ENCODE measurements at regions not wholly inside any gene's neighbourhood (a gene's known extent, or its start where the extent isn't known, plus 50 kb on each side); places are given as distances from the start of the nearest gene placed in this dataset.

DNA sequence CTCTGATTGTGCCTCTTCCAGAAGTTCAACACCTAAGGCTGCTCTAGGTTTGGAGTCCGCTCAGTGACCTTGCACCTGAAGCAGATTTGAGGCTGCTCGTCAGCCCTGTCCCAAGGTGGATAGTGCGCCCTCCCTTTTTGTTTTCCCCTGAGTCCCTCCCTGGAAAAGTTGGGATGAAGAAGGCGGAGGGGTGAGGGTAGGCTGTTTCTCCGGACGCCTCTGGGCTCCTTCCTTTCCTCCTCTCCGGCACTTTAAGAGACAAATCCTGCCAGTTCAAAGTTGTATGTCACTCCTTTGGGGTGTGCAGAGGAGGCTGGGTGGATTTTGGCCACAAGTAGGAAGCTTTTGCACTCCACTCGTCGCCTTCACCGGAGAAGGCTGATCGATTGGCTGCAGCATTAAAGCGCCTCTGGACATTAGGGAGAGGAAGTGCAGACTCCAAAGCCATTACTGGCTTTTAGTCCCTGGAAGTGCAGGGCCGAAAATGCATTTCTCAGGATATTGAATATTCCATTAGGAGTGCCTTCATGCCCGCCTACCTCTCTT lies 81.9 kb upstream of the PRKG1 start:
- TF ChIP-seq, protein P1, sequence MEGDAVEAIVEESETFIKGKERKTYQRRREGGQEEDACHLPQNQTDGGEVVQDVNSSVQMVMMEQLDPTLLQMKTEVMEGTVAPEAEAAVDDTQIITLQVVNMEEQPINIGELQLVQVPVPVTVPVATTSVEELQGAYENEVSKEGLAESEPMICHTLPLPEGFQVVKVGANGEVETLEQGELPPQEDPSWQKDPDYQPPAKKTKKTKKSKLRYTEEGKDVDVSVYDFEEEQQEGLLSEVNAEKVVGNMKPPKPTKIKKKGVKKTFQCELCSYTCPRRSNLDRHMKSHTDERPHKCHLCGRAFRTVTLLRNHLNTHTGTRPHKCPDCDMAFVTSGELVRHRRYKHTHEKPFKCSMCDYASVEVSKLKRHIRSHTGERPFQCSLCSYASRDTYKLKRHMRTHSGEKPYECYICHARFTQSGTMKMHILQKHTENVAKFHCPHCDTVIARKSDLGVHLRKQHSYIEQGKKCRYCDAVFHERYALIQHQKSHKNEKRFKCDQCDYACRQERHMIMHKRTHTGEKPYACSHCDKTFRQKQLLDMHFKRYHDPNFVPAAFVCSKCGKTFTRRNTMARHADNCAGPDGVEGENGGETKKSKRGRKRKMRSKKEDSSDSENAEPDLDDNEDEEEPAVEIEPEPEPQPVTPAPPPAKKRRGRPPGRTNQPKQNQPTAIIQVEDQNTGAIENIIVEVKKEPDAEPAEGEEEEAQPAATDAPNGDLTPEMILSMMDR (IDR thresholded peaks at IDR 0.05): no peak
- H3K36me3 ChIP-seq: no peaks in the 10 kb centered on the region
- H3K9me3 ChIP-seq: no peaks in the 10 kb centered on the region
- H3K27me3 ChIP-seq: no peaks in the 10 kb centered on the region
- DNase-seq (ENCODE audit: low spot score): no peak
- peak overlapping the region; percentile 58 to 73 for H3K4me3 ChIP-seq
- H3K27ac ChIP-seq: peak overlapping the region; percentile 95 to 97
- H3K4me1 ChIP-seq: peaks cover 0 to 17% of the 10 kb centered on the region in 2 donors

DNA sequence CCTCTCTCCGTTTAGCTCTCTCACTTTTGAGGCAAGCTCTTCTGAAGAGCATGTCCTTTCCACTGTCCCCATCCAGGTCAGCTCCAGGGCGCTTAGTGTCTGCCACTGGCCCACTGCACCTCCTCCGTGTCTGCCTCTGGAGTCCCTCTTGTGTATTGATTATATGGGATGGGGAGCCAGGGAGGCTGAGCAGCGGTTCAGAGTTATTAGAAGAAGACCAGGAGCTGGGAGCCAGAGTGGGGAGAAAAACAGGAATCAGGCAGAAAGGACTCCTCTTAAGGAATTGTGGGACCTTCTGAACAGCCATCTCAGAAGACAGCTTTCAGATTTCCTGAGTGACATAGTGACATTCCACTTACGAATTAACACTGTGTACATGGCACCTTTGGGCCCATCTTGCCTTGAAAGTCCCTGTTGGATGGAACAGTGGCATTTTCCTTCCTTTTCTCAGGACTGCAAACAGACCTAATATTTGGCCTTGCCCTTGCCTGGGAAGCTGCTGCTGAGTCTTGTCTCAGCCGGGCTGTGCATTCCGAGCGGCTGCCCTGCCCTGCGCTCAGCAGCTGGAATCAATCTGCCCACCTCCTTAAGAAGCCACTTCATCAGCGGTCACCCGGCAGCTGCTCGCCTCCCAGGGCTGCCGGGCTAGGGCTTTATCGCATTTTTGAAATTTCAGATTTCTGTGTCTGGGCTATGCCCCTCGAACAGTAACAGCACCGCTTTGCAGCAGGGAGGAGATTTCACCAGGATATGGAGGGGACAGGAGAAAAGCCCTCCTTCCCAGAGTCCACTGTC lies 81.1 kb upstream of the PRKG1 start:
- TF ChIP-seq, protein P1 (IDR thresholded peaks at IDR 0.05): no peak
- Histone ChIP-seq H3K9me3 (no peaks in the 10 kb centered on the region), H3K4me3 (peak overlapping the region; percentile 58 to 73), H3K4me1 (peaks cover 0 to 23% of the 10 kb centered on the region in 2 donors), H3K27me3 (no peaks in the 10 kb centered on the region), H3K27ac (peak overlapping the region; percentile 95 to 97), H3K36me3 (no peaks in the 10 kb centered on the region)
- no peak for DNase-seq (ENCODE audit: low spot score)

DNA sequence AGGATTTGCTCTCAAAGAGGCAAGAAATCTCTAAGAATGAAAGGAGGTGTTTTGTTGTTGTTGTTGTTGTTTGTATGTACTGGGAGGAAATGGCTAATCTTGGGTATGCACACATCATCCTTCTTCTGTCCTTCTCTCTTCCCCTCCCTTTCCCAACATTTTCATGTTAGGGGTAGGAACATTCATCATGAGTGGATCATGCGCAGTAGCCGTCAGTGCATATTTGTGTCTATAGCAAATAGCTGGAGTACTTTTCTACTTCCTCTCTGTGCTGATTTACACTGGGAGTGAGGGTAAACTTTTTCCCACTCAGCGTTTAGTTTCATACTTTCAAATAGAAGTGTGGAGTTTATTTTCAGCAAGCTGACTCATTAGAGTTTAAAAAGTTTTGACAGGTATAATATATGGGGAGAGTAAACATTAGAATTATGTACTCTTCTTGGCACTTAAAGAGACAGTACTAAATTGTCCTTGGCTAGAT lies 80.5 kb upstream of the PRKG1 start:
- Histone ChIP-seq H3K4me3 (peak overlapping the region; percentile 58 to 73), H3K36me3 (no peaks in the 10 kb centered on the region), H3K9me3 (no peaks in the 10 kb centered on the region), H3K27ac (peak overlapping the region; percentile 95 to 97), H3K27me3 (no peaks in the 10 kb centered on the region), H3K4me1 (peaks cover 0 to 23% of the 10 kb centered on the region in 2 donors)
- DNase-seq (ENCODE audit: low spot score): peak; percentile 70
- TF ChIP-seq, protein P1 (IDR thresholded peaks at IDR 0.05): no peak

DNA sequence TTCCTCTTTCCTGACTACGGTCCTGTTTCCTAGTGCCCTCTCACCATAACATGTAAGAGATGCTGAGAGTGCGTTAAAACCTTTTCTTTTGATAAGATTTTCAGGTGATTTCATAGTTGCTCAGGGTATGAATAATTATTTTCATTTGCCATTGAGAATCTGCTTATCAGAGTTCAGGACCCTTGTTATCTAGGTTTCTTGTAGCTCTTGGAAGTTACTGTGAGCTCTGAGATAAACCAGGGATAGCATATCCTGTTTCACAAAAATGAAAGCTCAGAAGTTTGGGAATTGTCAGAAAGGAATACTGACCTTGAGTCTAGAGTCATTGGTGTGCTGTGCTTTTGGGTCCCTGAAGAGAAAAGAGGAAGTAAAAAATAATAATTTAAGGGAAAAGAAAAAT lies 76.8 kb upstream of the PRKG1 start:
- H3K36me3 ChIP-seq: no peaks in the 10 kb centered on the region
- peak overlapping the region in 1 of 2 donors; percentile 14 for H3K27ac ChIP-seq
- TF ChIP-seq, protein P1 (IDR thresholded peaks at IDR 0.05): no peak
- H3K9me3 ChIP-seq: no peaks in the 10 kb centered on the region
- H3K27me3 ChIP-seq: no peaks in the 10 kb centered on the region
- peaks cover 0 to 32% of the 10 kb centered on the region in 2 donors for H3K4me1 ChIP-seq
- H3K4me3 ChIP-seq: no peak overlapping the region
- no peak for DNase-seq (ENCODE audit: low spot score)

DNA sequence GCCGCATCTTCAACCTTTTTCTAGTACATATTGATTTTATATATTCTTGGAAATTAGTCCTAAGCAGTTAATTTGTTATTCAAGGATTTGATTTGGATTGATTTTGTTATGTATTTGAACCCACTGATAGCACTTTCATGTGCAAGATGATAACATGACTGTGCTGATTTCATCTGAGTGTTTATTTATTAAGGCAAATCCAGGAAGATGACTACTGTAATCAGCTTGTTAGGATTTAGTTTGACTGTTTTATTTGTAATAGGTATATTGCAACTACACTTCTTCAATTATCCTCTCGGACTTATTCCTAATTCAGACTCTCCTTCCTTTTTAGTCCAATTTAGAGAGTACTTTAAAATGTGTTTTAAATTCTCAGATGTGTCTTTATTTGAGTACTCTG lies 75.1 kb upstream of the PRKG1 start:
- H3K4me1 ChIP-seq: peaks cover 0 to 20% of the 10 kb centered on the region in 2 donors
- H3K27me3 ChIP-seq: no peaks in the 10 kb centered on the region
- H3K36me3 ChIP-seq: no peaks in the 10 kb centered on the region
- no peaks in the 10 kb centered on the region for H3K9me3 ChIP-seq
- no peak overlapping the region for H3K4me3 ChIP-seq
- no peak for DNase-seq (ENCODE audit: low spot score)
- TF ChIP-seq, protein P1 (IDR thresholded peaks at IDR 0.05): no peak
- no peak overlapping the region for H3K27ac ChIP-seq
